Stimulated activated memory B cell treated with anti-CD40 and anti-IgM and Interleukin-4, amounts not matched to agents 10 μg/mL and 1 μg/mL and 100 μg/mL, for 72 hours (primary cell): ENCODE measurements at regions not wholly inside any gene's neighbourhood (a gene's known extent, or its start where the extent isn't known, plus 50 kb on each side); places are given as distances from the start of the nearest gene placed in this dataset.

Source experiments
- ATAC-seq: fragments of 150-1000 bp; cut with Tn5 transposase; 2 replicates; pipeline ENCODE4 v1.10.0; 2021
- H3K27ac Mint-ChIP-seq: one replicate; pipeline ENCODE4 v1.8.0; 2022; ENCODE audit warnings: mild to moderate bottlenecking, mixed read lengths
- H3K27me3 Mint-ChIP-seq: one replicate; pipeline ENCODE4 v1.8.0; 2022; ENCODE audit warnings: mixed read lengths
- H3K36me3 Mint-ChIP-seq: one replicate; pipeline ENCODE4 v1.8.0; 2022; ENCODE audit warnings: mixed read lengths
- H3K4me1 Mint-ChIP-seq: one replicate; pipeline ENCODE4 v1.8.0; 2022; ENCODE audit warnings: mixed read lengths
- H3K4me3 Mint-ChIP-seq: one replicate; pipeline ENCODE4 v1.8.0; 2022; ENCODE audit warnings: mild to moderate bottlenecking, moderate library complexity, mixed read lengths
- H3K9me3 Mint-ChIP-seq: one replicate; pipeline ENCODE4 v1.8.0; 2022; ENCODE audit warnings: mixed read lengths

DNA sequence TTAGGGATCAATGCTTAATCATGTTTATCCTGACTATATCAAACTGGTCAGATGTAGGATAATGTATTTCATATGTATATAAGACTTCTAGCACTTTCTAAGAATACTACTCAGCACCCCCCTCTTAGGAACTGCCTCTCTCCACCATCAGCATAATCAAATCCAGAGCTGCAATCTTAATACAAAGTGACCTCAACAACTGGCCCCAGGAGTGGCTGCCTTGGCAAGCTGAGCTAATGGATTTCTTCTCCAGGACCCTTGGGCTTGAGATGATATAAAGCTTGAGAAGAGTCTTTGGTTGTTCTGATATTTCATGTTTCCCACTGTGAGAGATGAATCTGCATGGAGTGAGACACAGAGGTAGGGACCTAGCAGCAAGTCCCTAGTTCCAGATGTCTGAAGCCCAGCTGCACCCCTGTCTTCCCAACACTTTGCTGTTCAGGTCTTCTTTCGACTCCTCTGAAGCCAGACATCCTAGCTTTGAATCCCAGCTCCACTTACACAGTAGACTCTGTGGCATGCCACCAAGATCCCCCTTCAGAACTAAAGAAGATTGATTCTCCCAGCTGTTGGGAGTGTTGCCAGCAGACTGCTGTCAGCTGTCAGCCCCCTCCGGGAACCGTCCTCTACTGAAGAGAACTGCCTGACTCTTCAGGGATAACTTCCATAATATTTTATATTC lies 309.3 kb upstream of the UBE2E2 start:
- Mint-ChIP-seq H3K27ac (no peak overlapping the region), H3K27me3 (peaks cover 25% of the 10 kb centered on the region), H3K4me3 (no peak overlapping the region), H3K36me3 (no peaks in the 10 kb centered on the region), H3K9me3 (no peaks in the 10 kb centered on the region), H3K4me1 (no peaks in the 10 kb centered on the region)
- ATAC-seq, result no peak

DNA sequence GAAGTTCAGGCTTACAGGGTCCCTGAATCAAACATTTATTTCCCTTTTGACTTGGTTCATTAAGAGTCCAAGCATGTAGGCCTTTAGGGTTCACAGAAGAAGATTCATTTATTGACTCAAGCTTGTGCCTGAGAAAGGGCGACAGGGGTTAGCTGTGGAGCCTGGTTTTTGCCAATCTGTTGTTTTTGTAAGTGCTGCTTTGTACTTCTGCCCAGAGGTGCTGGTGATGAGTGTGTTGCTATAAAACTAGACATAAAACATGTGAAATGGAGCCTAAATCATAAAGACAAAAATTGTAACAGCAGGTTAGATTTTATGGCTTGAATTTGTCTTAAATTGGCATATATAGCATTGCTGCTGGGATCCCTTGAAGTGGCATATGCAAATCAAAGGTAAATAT lies 308.3 kb upstream of the UBE2E2 start:
- H3K36me3 Mint-ChIP-seq, result no peaks in the 10 kb centered on the region

DNA sequence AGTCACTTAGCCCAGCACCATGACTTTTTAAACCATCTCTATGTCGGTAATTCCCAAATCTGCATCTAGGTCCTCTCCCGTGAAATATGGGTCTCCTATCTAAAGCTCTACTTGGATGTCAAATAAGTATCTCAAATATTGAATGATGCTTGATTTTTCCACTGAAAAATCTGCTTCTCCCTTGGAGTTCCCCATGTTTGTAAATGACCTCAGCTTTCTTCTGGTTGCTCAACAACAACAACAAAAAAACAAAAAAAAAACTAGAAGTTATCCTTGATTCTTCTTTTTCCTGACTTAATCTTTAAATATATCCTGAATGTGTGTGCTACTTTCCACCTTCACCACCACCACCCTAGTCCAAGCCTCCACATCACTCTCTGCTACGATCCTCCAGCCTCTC lies 307.5 kb upstream of the UBE2E2 start:
- Mint-ChIP-seq H3K4me1 (no peaks in the 10 kb centered on the region), H3K27ac (no peak overlapping the region), H3K9me3 (peaks cover 5% of the 10 kb centered on the region), H3K36me3 (no peaks in the 10 kb centered on the region), H3K4me3 (no peak overlapping the region), H3K27me3 (peaks cover 22% of the 10 kb centered on the region)
- no peak for ATAC-seq

More for the DNA sequence above, 308.3 kb upstream of the UBE2E2 start:
- Mint-ChIP-seq H3K4me1 (no peaks in the 10 kb centered on the region), H3K27ac (no peak overlapping the region), H3K9me3 (no peaks in the 10 kb centered on the region), H3K4me3 (no peak overlapping the region), H3K27me3 (peaks cover 25% of the 10 kb centered on the region)
- no peak for ATAC-seq

DNA sequence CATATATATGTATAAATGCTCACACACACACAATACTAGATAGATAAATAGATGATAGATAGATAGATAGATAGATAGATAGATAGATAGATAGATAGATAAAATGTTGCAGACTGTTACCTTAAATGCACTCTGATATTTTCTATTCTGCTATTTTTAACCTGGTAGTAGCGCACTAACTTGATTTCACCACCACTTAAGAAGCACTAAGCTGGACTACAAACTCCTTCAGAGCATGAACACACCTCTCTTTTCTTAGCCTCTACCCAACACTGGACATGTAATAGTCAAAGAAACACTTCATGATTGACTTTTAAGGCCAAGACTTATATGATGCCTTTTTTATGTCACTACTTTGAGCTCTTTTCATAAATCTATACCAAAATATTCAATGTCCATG lies 304.6 kb upstream of the UBE2E2 start:
- H3K4me3 Mint-ChIP-seq, result no peak overlapping the region
- H3K4me1 Mint-ChIP-seq, result no peaks in the 10 kb centered on the region
- ATAC-seq, result no peak
- no peak overlapping the region for H3K27ac Mint-ChIP-seq
- peaks cover 9% of the 10 kb centered on the region for H3K27me3 Mint-ChIP-seq
- H3K36me3 Mint-ChIP-seq, result no peaks in the 10 kb centered on the region
- H3K9me3 Mint-ChIP-seq, result peaks cover 15% of the 10 kb centered on the region

DNA sequence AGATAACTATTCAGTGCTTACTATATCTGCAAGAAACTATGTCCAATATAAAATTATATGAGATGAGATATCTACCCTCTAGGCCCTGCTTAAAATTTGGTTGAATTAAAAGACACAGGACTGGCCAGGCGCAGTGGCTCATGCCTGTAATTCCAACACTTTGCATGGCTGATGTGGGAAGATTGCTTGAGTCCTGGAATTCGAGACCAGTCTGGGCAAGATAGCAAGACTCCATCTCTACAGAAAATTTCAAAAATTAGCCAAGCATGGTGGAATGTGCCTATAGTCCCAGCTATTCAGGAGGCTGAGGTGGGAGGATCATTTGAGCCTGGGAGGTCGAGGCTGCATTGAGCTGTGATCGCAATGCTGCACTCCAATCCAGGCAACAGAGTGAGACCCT lies 303.7 kb upstream of the UBE2E2 start:
- no peak for ATAC-seq
- Mint-ChIP-seq H3K27me3 (peaks cover 9% of the 10 kb centered on the region), H3K36me3 (no peaks in the 10 kb centered on the region), H3K27ac (no peak overlapping the region), H3K4me1 (no peaks in the 10 kb centered on the region), H3K4me3 (no peak overlapping the region), H3K9me3 (peaks cover 15% of the 10 kb centered on the region)

DNA sequence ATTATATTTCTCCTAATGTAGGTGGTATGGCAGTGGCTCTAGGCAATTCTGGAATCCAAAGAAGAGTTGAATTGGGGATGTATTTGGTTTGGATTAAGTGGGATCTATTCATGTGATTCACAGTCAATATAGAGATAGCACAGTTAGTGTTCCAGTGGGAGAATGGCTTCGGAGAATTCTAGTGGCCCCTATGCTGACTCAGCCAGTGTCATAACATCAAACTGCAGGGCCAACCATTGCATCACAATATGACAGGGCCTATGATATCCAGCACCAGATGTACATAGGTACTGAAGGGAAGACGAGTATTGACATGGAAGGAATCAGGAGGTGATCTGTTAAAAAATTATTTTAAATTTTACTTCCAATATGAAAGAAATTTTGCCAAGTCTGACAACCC lies 302.8 kb upstream of the UBE2E2 start:
- peaks cover 9% of the 10 kb centered on the region for H3K27me3 Mint-ChIP-seq
- no peak overlapping the region for H3K4me3 Mint-ChIP-seq
- H3K4me1 Mint-ChIP-seq, result no peaks in the 10 kb centered on the region
- H3K27ac Mint-ChIP-seq, result no peak overlapping the region
- peaks cover 15% of the 10 kb centered on the region for H3K9me3 Mint-ChIP-seq
- no peak for ATAC-seq
- H3K36me3 Mint-ChIP-seq, result no peaks in the 10 kb centered on the region

DNA sequence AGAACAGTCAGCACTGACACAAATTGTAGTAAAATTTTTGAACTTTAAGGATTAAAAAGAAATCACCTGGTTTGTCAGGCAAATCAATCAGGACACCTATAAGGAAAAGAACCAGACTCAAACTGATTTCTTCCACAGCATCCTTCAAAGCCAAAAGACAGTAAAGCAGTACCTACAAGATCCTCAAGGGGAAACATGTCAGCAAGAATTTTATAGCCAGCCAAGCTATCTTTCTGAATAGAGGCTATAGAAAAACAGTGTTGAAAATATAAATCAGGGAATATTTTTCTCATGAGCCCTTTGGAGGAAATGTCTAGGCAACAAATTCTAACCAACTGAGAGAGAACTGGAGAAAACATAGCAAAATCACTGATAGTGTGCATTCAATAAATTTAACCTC lies 301.4 kb upstream of the UBE2E2 start:
- H3K9me3 Mint-ChIP-seq, result peaks cover 15% of the 10 kb centered on the region
- ATAC-seq, result no peak
- H3K36me3 Mint-ChIP-seq, result no peaks in the 10 kb centered on the region
- H3K4me1 Mint-ChIP-seq, result no peaks in the 10 kb centered on the region
- peaks cover under 1% of the 10 kb centered on the region for H3K27me3 Mint-ChIP-seq
- no peak overlapping the region for H3K27ac Mint-ChIP-seq
- H3K4me3 Mint-ChIP-seq, result no peak overlapping the region

DNA sequence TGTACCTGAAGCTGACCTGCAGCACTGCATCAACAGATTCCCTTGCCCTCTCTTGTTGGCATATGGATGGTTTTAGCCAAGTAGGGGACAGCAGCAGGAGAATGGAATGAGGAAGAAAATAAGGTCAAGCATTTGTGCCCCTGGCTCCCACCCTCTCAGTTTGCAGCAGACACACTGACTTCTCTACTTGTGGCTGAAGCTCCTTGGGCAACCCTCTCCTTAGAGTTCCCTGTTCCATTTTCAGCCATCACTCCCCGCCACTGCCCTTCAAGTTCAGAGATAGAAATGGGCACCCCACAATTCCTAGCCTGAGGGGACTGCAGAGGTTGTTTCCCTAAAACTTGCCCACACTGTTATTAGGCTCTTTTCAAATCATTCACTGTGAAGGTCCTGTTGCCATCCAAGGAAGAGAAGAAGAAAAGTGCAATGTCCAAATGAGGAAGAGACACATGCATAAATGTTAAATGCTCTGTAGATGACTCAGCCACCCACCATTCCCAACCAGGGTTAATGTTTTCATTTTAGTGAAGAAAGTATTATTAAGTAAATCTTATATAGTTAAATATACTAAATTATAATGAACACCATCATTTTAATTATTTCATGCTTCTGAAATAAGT lies 295.9 kb upstream of the UBE2E2 start:
- H3K4me3 Mint-ChIP-seq, result no peak overlapping the region
- no peak for ATAC-seq
- no peaks in the 10 kb centered on the region for H3K36me3 Mint-ChIP-seq
- peaks cover 2% of the 10 kb centered on the region for H3K9me3 Mint-ChIP-seq
- no peak overlapping the region for H3K27ac Mint-ChIP-seq
- peaks cover 8% of the 10 kb centered on the region for H3K27me3 Mint-ChIP-seq
- H3K4me1 Mint-ChIP-seq, result no peaks in the 10 kb centered on the region

DNA sequence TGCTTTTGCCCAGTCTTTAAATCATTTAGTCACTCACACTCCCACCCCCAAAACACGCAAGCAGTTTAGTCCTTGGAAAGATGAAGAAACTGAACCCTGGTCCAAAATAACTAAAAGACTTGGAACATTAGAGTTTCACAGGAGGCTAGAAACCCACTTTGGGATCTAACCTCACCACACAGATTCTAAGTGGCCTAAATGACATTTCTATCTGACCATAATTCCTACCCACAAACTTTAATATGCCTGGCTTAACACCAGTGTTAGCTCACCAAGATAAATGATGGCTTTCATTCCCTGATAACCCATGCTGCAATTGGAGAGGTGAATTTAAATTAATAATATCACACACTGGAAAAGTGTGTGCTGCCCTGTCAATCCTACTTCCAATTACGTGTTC lies 295.3 kb upstream of the UBE2E2 start:
- no peaks in the 10 kb centered on the region for H3K9me3 Mint-ChIP-seq
- no peaks in the 10 kb centered on the region for H3K36me3 Mint-ChIP-seq
- peaks cover 8% of the 10 kb centered on the region for H3K27me3 Mint-ChIP-seq
- no peak for ATAC-seq
- H3K4me3 Mint-ChIP-seq, result no peak overlapping the region
- no peaks in the 10 kb centered on the region for H3K4me1 Mint-ChIP-seq
- H3K27ac Mint-ChIP-seq, result no peak overlapping the region

DNA sequence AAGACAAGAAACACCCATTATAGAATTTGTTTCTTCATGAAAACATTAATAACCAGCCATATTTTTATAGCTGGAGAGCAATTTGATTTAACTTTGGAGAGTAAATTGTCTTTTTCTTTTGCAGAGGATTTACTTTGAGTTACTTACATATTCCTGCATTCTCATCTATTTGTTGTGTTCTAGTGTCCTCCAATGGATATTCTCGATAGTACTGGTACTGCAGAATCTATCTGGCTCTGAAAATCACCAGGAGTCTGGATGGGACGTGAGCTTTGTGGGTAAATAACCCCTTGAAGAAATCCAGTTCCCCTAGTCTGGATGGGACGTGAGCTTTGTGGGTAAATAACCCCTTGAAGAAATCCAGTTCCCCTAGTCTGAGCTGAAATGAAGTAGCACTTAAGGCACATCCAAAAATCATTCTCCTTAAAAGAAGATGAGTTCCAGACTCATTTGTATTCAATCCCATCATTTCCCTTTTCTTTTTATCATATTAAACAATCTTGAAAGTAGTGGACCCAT lies 294.1 kb upstream of the UBE2E2 start:
- Mint-ChIP-seq H3K27ac (no peak overlapping the region), H3K4me1 (no peaks in the 10 kb centered on the region), H3K4me3 (no peak overlapping the region), H3K27me3 (peaks cover 8% of the 10 kb centered on the region), H3K36me3 (no peaks in the 10 kb centered on the region), H3K9me3 (no peaks in the 10 kb centered on the region)
- no peak for ATAC-seq

DNA sequence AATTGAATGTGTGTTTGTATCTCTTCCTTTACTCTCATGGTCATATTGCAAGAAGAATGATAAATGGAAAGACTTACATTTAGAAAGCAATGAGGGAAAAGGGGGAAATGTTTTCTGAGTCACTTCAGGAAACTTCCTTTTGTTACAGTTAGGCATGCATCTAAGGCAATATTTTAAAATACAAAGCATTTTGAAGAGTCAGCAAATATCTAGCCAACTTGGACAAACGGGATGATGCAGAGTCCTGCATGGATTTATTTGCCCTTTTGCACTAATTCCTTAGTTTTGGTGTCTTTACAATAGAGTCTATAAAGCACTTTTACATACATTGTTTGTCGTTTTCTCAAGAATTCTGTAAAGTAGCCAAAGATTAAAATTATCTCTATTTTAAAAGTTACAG lies 286.2 kb upstream of the UBE2E2 start:
- Mint-ChIP-seq H3K4me3 (no peak overlapping the region), H3K4me1 (no peaks in the 10 kb centered on the region), H3K9me3 (no peaks in the 10 kb centered on the region), H3K27ac (no peak overlapping the region), H3K27me3 (peaks cover 8% of the 10 kb centered on the region), H3K36me3 (no peaks in the 10 kb centered on the region)
- no peak for ATAC-seq

DNA sequence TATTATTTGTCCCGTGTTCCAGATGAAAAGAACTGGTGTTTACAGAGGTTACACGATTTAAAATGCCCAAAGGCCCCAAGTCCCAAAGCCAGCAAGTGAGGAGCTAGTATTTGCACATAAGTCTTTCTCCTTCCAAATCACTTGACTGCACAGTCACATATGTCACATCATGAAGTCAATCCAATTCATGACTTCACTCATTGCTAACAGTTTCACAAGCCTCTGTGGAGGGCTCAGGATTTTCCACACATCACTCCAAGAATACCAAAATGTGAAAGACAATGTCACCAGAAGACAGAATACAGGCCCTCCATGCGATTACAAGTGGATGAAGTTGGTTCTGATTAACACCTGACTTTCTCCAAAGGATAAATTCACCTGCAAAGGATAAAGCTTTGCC lies 283.1 kb upstream of the UBE2E2 start:
- H3K27me3 Mint-ChIP-seq, result peaks cover 18% of the 10 kb centered on the region
- H3K4me3 Mint-ChIP-seq, result no peak overlapping the region
- H3K4me1 Mint-ChIP-seq, result no peaks in the 10 kb centered on the region
- no peaks in the 10 kb centered on the region for H3K9me3 Mint-ChIP-seq
- H3K36me3 Mint-ChIP-seq, result no peaks in the 10 kb centered on the region
- no peak overlapping the region for H3K27ac Mint-ChIP-seq
- no peak for ATAC-seq

DNA sequence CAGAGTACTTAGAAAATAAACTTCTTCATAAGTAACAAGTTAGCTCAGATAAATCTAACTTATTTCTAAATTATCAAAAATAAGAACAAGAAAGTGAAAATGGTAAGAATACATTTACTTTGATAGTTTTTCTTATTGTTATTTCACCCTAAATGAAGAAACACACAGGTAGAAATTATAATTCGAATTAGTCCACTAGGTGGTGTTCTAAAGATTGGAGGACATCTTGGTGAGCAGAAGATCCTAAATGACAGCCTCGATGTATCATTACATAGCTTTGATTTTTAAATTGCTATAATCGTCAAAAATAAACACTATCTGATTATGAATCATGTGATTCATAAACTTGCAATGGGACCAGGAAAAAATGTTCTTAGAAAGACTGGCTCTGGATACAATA lies 280.8 kb upstream of the UBE2E2 start:
- peaks cover 18% of the 10 kb centered on the region for H3K27me3 Mint-ChIP-seq
- H3K9me3 Mint-ChIP-seq, result no peaks in the 10 kb centered on the region
- ATAC-seq, result no peak
- H3K4me3 Mint-ChIP-seq, result no peak overlapping the region
- H3K36me3 Mint-ChIP-seq, result no peaks in the 10 kb centered on the region
- H3K27ac Mint-ChIP-seq, result no peak overlapping the region
- no peaks in the 10 kb centered on the region for H3K4me1 Mint-ChIP-seq

DNA sequence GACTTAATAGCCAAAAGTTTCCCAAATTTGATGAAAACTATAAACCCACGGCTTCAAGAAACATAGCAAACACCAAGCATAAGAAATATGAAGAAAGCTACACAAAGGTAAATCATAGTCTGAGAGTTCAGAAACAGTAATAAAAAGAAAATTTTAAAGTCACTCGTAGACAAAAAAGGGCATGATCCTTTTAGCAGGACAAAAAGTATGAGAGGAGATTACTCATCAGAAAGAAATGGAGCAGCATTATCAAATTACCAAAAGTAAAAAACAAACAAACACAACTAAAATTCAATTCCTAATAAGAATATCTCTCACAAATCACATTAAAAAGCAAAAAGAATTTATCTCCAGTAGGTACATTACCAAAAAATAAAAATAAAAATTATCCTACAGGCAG lies 279.4 kb upstream of the UBE2E2 start:
- Mint-ChIP-seq H3K36me3 (no peaks in the 10 kb centered on the region), H3K4me3 (no peak overlapping the region), H3K27ac (no peak overlapping the region), H3K4me1 (no peaks in the 10 kb centered on the region), H3K9me3 (no peaks in the 10 kb centered on the region), H3K27me3 (peaks cover 16% of the 10 kb centered on the region)
- no peak for ATAC-seq

DNA sequence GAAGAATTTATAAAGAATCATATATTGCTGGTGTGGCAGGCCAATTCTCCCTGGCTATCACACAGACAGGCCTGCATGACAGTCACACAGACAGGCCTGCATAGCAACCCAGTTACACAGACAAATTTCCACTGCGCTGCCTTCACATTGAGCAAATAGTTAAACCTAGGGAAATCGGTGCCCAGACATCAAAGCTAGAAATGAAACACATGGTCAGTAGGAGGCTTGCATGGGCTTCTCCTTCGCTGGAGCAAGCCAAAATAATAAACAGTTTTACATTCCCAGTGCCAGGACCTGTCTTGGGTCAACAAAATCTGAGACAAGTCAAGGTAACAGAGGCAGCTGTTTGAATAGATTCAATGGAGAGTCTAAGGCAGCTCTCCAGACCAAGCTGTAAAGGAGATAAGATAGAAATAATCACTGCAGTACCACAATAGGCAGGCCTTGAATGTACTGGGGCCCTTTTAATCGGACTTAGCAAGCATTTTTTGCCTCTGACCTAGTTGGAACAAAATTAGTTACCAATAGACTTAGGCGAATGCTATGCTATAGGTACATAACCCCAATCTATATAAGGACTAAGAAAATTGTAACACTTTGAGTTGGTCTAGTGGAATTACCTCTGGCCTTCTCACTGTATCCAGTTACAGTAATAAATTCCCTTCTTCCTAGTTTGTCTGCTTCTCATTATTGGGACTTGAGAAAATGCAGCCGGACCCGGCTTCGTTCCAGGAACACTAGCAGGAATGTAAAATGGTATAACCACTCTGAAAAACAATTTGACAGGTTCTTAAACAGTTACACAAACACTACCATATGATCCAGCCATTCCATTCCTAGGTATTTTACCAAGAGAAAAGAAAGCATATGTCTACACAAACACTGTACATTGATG lies 274.7 kb upstream of the UBE2E2 start:
- no peak overlapping the region for H3K4me3 Mint-ChIP-seq
- H3K9me3 Mint-ChIP-seq, result peaks cover 2% of the 10 kb centered on the region
- ATAC-seq, result no peak
- peaks cover 5% of the 10 kb centered on the region for H3K27me3 Mint-ChIP-seq
- H3K27ac Mint-ChIP-seq, result no peak overlapping the region
- no peaks in the 10 kb centered on the region for H3K4me1 Mint-ChIP-seq
- H3K36me3 Mint-ChIP-seq, result no peaks in the 10 kb centered on the region
